ENCODE measurements at regions not wholly inside any gene's neighbourhood (a gene's known extent, or its start where the extent isn't known, plus 50 kb on each side); places are given as distances from the start of the nearest gene placed in this dataset.

- TF ChIP-seq CTCF (IDR thresholded peaks at IDR 0.05) (no peak), POLR2A (IDR thresholded peaks at IDR 0.05) (no peak)
These were observed 135.2 kb upstream of the PRL start for GRCh38 chr6:22432060-22432459.

All from Peyer's patch (tissue), 4 donors.